Activated CD8-positive, alpha-beta memory T cell treated with anti-CD3 and anti-CD28 coated beads for 4 hours (primary cell): ENCODE measurements at regions not wholly inside any gene's neighbourhood (a gene's known extent, or its start where the extent isn't known, plus 50 kb on each side); places are given as distances from the start of the nearest gene placed in this dataset.
A peak's percentile ranks its signal among the peaks of the same experiment; 100 is the strongest.

Experiments
- DNase-seq, 2 donors: peaks; one replicate each; pipeline ENCODE4 v3.0.0-alpha.2; 2020; ENCODE audit warnings: low read depth in 2 of 2

DNA sequence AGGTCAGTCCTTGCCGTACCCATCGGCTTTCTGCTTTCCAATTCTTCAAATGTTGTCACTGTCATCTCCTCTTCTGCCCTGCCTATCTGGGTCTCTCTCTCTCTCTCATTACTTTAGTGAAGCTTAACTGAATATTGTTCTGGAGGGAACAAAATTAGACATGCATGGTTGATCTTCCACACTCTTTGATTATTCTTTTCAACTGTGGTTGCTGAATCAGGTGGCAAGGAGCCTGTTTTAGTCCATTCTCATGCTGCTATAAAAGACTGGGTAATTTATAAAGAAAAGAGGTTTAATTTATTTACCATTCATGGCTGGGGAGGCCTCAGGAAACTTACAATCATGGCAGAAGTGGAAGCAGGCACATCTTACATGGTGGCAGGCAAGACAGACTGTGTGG is 157.9 kb downstream of the ARL4C start:
- DNase-seq: no peak

DNA sequence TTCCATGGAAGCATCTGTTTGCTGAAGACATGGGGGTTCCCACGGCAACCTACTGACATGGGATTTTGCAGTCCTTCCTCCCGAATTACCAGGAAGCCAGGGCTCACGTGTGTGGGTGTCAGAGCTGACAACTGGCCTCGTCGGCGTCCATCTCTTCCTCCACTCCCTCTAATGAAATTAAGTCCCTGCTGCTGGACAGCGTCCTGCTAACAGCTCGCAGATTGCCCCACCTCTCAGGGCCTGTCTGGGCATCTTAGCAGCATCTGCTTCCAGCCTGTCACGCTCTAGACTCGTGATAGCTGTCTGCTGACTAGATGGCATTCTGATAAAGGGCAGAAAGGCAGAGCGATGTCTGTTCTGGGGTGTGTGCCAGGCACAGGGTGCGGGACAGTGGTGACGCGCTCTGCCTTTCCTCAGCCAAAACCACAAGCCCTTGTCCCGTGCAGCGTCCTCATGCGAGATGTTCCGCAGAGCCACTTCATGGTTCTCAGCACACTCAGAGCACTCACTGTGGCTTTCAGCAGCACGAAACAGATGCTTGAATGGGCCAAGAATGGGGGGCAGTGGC is 161.1 kb downstream of the ARL4C start:
- DNase-seq: peak; percentile 14 to 15

DNA sequence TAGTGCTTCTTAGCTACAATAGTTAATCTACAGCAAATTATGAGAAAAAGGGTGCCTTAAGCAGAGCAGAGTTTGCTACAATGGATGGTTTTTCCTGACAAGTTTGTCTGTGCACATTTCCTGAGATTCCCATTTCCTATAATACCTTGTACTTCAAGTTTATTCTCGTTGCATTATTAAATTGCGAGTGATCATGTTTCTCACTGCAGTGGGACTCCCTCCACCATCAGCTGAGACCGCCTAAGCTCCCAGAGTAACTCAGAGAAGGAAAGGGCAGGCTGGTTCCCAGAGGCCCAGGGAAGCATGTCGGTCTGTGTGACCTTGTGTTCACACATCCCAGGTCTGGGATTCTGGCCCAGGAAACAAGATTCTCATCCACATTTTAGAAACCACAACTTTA is 162.1 kb downstream of the ARL4C start:
- DNase-seq: no peak

DNA sequence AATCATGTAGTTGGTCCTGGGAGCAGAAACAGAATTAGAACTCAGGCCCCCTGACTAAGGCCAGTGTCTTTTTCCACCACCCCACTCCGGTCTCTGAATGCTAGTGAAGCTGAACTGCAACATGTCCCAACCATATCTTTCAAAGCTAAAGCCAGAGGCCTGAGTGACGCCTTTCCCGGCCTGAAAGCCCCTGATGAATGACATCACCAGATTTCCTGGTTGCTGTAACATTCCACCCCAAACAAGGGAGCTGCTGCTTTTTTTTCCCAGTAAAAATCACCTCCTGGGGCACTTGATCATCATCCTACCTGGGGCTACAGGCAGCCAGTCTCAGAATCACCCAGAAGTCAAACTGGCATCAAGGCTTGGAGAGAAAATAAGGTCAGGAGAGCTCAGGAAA is 162.7 kb downstream of the ARL4C start:
- DNase-seq: no peak

DNA sequence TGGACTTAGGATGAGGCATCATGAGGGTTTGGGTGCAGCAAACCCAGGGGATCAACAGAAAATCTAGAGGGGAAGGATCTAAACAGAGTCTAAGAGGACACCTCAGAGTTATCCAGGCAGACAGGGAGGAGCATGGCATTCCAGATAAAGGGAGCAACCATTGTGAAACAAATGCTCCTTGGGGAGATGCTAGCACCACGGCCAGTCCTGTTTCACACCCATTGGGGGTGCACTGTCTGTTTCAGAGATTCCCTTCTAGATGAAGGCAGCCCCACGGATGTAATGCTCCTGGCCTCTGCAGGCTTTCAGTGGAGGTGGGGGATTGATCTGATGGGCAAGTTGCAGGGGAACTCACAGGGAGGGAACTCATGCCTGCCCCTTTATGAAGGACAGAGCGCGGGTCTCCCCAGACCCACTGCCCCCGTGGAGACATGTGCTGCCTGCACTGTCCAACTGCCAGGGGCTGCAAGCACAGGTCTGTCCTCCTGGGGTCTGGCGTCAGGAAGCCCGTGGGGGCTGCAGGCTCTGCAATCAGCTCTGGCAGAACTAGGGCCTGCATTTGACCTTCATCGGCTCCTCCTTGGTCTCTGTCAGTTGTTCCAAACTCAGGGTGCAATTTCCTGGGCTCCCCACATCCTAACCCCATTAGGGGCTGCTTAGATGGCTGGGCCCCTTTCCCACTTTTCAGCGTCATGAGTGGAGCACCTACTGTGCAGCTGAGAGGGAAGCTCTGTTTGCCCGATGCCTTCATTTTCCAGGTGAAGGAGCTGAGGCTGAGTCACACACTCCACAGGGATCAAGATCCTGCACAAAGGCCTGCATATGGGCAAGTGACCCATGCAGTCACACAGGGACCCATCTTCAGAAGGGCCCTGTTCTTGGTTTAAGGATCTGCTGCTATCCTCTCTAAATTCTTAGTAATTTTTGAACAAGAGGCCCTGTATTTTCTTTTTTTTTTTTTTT is 163.4 kb downstream of the ARL4C start:
- no peak for DNase-seq

DNA sequence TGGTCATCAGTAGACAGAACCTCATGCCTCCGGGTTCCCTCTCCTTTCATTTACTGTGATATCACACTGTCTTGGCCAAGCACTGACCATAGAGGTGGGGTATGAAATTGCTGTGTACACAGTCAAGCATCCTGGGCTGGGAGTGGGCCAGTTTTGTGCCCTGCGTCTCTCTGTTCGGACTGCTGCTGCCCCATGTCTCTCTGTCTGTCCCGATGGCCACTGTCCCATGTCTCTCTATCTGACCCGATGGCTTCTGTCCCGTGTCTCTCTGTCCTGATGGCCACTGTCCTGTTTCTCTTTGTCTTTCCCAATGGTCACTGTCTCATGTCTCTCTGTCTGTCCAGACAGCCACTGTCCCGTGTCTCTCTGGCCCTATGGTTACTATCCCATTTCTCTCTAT is 164.9 kb downstream of the ARL4C start:
- DNase-seq: no peak

DNA sequence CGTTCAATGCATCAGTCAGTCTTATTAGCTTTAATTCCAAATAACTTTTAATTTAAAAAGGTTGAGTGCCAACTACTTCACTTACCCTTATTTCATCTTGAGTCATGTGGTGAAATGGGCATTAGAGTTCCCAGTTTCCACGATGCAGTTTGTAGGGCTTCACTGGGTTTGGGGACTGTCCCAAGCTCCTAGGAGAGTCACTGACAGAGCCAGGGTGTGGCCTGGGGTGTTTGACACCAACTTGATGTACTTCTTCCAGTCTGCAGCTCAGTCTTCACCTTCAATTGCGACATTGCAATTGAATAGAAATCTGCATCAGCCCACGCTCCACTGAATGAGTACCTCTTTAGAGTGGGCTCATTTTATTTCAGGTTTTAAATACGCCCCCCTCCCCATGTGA is 165.3 kb downstream of the ARL4C start:
- DNase-seq: no peak

DNA sequence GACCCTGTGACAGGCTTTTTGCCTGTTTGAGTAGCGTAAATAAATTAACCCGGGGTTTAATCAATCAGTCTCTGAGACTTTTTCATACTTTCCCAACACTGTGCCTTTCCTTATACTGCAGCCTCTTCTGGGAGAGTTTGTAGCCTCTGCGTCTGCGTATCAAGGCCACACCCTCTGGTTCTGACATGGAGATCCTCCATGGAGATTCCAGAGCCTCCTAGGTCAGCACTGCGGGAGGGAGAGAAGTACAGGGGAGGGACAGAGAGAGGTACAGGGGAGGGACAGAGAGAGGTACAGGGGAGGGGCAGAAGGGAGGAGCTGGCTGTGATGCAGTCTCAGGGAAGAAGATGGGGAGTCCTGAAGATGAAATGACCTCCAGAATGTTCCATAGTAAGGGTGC is 166.0 kb downstream of the ARL4C start:
- DNase-seq: no peak

DNA sequence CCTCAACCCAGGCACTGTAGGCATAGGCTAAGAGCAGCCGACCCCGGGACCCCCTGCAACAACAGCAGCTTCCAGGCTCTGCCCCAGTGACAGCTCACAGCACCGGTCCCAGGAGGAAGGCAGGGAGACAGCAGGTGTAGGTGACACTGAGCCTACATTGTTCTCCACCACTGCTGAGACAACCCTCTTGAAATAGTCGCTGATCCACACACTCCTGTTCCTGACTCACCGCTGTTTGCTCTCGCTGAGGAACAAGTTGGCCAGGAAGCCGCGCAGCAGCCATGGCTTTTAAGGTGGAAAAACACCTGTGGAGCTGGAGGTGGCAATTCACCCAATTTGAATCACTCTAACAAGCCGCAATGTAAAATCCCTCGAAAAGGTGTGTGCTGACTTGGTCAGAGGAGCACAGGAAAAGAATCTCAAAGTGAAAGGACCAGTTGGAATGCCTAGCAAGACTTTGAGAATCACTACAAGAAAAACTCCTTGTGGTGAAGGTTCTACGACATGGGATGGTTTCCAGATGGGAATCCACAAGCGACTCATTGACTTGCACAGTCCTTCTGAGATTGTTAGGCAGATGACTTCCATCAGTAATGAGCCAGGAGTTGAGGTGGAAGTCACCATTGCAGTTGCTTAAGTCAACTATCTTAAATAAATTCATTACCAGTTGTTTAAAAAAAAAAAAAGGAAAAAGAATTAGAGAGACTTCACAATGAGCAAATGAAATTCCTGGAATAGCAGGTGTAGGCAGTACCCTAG is 167.5 kb downstream of the ARL4C start:
- DNase-seq: no peak

DNA sequence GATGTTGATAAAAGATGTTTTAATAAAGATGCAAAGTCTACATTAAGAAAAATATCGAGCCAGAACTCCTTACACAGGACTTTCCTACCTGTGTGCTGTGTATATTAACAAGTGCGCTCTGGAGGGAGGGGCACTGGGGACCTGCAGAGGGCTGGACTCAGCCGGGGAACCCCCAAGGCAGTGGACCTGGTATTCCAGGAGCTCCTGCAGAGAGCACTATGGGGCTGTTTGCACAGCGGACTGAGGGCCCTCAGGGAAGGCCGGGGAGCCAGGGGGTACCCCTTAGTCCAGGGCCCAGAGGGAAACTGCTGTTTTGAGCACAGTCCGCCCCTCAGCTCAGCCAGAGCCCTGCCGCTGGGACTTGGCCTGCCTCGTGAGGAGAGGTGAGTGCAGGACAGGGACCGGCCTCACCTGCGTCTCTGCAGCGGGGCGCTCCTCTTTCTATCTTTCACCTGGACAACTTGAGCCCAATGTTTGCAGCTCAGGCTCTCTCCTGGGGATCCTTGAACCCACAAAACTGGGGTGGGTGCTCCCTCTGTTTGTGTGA is 168.4 kb downstream of the ARL4C start:
- DNase-seq: no peak

DNA sequence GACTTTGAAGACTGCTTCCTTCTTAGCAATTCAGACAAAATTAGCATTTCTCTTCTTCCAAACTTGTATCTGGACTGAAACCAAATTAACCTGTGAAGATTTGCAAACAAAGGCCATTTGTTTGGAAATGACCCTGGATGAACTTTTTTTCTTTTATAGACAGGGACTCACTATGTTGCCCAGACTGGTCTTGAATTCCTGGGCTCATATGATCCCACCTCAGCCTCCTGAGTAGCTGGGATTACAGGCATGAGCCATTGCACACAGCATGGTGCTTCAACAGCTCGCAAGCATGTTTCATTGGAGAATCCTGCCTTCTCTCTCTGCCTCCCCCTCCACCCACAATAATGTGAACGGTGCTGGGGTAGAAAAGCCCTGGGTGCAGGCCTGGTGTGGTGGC is 170.2 kb downstream of the ARL4C start:
- DNase-seq: no peak

DNA sequence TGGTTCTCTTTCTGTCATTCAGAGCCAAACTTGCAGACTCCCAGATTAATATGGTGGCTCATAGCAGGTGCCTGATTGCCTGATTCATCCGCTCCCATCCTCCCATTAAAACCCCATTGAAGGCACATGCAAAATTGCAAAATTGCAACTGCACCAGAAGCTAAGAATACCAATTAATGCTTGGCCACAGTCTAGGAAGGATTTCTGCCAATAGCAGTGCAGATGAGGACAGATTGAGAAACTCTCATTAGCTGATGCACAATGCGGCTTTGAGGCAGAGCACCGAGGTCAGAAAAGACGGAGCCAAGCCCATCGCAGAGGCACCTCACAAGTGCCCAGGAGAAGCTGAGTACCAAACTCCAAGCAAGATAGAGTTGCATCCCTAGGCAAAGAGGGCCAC is 172.8 kb downstream of the ARL4C start:
- no peak for DNase-seq

DNA sequence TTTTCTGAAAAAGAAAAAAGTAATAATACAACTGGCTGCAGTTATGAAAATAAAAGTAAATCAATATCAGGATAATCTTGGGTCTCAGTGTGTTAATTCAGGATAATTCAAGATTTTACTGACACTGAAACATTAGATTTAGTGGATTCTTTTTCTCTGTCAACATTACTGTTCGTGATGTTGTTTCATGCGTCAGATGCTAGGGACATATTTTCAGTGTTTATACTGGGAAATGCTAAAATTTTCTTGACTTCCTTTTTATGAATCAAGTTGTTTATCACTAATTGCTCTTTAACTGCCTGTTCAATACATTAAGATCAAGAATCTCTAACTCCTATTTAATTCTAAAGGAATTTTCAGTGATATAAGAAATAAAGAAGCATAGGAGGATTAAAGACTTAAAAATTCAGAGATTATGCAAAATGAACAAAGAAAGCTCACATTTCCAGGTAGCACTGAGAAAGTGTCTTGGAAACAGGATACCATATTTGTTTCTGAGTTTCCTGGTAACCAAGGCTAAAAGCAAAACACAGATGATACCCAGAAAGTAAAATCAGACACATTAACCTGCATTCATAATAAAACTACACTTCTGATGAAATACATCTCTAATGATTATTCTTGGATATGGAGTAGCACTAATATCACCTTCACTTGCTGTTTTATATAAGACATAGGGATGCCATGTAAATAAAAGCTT is 174.0 kb downstream of the ARL4C start:
- DNase-seq: no peak

DNA sequence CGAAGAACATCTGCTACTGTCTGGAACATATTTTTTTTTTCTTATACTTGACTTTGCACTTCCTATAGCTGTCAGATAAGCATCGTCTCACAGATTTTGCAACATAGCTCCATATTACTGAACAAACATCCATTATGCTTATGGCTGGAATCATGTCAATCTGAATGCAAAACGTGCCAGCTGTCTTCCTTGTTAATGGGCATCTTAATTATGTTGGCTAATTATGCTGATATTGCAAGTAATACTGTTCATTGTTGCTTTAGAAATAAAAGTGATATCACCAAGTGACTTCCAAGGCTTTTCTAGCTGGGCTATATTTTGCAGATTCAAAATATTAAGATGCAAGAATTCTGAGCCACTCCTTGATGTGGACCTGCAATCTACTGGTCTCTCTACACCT is 176.8 kb downstream of the ARL4C start:
- DNase-seq: no peak

DNA sequence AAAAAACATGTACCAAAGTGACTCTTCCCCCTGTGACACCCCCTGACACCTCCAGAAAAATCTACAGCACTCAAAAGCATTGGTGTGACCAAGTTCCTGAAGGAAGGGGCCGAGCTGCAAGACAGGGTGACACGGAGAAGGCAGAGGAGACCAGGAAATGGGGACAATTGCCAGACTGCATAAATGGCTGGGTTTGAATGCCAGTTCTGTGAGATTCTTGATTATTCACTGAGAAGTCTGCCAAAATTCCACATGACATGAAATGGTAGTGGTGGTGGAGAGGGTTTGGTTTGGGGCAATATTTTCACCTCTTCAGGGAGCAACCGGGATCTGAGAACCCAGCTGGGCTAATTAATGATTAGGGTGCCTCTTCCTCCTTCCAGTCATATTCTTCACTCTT is 178.5 kb downstream of the ARL4C start:
- no peak for DNase-seq

DNA sequence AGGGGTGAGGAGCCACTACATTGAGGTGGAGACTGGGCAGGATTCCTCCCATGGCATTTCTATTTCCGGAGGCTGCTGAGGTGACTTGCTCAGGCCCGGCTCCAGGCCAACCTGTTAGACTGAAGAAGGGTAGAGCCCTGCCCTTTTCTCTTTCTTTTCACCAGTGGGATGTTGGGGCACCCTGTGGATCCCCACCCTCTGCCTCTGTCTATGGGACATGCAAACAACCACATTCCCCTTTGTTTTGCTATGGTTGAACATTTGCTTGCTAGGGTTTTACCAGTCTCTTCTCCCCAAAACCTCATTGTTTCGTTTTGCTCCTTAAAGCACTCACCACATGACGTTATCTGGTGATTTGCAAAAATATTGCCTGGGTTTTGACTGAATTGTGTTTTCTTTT is 183.3 kb downstream of the ARL4C start:
- no peak for DNase-seq

DNA sequence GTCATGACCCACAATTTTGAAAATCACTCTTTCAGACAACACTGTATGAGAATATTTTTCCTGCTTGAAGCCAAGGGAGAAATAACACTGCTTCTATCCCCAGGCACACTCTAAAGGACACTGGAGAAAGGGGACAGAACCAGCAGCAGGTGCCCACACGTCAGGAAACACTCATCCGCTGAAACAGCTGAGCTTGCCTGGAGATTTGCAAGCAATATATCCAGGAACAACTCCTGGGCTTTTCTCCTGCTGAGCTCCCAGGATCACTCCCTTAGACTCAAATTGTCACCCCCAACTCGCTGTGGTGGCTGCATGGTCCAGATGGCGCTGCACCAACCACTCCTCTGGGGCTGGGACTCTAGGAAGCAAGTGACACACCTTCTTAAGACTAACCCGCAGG is 186.7 kb downstream of the ARL4C start:
- DNase-seq: no peak

DNA sequence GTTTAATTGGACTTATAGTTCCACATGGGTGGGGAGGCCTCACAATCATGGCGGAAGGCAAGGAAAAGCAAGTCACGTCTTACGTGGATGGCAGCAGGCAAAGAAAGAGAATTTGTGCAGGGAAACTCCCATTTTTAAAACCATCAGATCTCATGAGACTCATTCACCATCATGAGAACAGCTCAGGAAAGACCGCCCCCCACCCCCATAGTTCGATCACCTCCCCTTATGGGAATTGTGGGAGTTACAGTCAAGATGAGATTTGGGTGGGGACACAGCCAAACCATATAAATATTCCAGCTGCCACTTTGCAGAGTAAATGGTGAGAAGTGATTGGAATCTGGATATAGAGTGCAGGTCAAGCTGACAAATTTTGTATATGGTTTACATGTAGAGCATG is 187.4 kb downstream of the ARL4C start:
- DNase-seq: no peak

DNA sequence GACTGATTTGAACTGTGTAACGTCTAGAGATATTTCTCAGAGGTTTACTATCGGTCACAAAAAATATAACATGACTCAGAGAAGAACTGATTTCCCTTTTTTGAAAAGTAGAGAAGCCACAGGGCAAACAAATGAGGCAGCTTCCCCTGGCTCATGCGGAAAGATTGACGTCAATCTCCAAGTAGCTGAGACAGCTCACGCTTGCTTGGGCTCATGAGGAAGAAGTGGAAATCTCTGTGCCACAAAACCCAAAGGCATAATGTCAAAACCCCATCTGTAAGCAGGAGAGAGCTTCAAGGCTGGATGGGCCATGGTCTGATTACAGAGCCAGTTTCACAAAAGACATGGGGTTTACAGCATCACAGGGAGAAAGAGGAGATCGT is 188.1 kb downstream of the ARL4C start:
- DNase-seq: peak in 1 of 2 donors; percentile 67

DNA sequence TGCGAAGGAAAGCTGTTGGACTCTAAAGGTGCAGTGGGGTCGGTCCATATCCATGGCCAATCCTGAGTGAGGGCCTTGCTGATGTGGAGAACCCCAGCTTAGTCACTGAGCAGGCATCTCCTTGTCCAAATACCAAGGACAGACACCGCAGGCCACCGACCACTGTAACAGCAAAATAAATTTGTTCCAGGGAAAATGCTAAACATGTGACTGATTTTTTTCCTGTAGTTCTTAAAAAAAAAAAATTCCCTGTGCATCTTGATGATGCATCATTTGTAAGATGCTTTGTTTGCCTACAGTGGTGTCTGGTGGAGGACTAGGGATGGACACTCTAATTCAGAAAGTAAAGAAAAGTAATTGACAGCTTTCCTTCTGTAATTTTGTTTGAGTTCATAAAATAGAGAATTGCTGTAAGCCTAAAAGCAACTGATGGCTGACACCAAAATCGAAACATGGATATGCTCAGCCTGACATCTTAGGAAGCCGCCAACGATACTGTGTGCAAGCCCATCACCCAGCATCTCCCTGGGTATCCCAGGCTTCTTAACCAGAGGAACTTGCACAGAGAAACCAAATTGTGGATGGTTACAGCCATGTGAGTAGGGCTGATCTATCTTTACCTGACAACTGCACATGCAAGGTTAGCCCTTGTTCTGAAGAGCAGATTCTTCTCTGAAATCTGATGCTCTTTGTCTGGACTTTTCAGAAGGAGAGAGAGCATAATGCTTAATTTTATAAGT is 188.6 kb downstream of the ARL4C start:
- DNase-seq: no peak

DNA sequence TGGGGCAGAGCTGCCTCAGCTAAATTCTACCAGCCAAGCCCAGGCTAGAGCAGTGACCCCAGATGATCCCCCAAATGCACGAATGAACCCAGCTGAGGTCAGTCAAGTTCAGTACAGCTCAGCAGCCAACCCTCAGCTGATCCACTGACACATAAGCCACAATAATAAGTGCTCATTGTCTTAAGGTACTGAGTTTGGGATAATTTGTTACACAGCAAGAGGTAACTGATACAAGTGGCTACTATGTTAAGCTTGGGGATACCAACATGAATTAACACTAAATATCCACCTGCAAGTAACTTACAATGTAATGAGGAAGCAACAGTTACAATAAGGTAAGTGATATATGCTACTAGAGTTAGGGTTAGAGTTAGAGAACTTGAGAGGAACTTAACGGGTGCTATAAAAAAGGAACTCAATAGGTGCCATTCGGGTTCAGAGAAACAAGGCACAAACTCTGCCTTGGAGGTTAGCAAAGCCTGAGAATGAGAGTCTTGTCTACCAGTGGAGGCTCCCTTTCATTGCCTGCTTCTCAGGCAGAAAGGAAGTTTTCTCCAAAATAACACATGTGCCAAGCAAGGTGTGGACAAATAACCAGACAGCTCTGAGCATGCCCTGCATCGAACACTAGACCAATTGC is 189.4 kb downstream of the ARL4C start:
- DNase-seq: no peak
